Ovary (tissue), 7 donors: ENCODE measurements at regions not wholly inside any gene's neighbourhood (a gene's known extent, or its start where the extent isn't known, plus 50 kb on each side); places are given as distances from the start of the nearest gene placed in this dataset.

ENCODE experiments used
- DNase-seq, 5 donors: peaks; one replicate each; pipeline ENCODE4 v3.0.0-alpha.2; 2019 to 2020
- H3K27ac ChIP-seq, 2 donors: fragments of 200-600 bp; one replicate each; pipeline versions ENCODE4 v1.5.1 to v1.8.0; 2019 to 2022
- H3K27me3 ChIP-seq: fragments of 200-600 bp; one replicate; pipeline ENCODE4 v1.8.0; 2022
- H3K36me3 ChIP-seq: fragments of 200-600 bp; sonication (generic); one replicate; pipeline ENCODE4 v1.5.1; 2019
- H3K4me1 ChIP-seq: one replicate; pipeline ENCODE4 v1.8.1; 2013; ENCODE audit warnings: mild to moderate bottlenecking, moderate library complexity; ENCODE audit not compliant: insufficient read depth
- H3K4me3 ChIP-seq: fragments of 200-600 bp; sonication (generic); one replicate; pipeline ENCODE4 v1.5.1; 2017
- H3K9me3 ChIP-seq, 2 donors: fragments of 200-600 bp in 1 of 2; sonication (generic) in 1 of 2; one replicate each; pipeline versions ENCODE4 v1.5.1 to v1.8.1; 2013 to 2019; ENCODE audit warnings: mild to moderate bottlenecking in 1 of 2, moderate library complexity in 1 of 2
- EP300 ChIP-seq: sonication (generic); formaldehyde crosslinking; IDR thresholded peaks from one replicate; pipeline ENCODE4 v1.6.1; 2017; ENCODE audit warnings: antibody characterized with exemption
- POLR2A ChIP-seq: fragments of 450-650 bp; IDR thresholded peaks from one replicate; pipeline ENCODE4 v1.6.1; 2017; ENCODE audit warnings: antibody characterized with exemption, mild to moderate bottlenecking, moderate library complexity
- WGBS, 3 donors: extraction: QIAGEN DNeasy Blood & Tissue Kit in 1 of 3; methylation state at CpG; one replicate each; pipeline versions ENCODE4 v1.1.5 to v1.1.7; 2013 to 2017; 5-methylcytosine and 5-hydroxymethylcytosine counted together
- intact Hi-C, 4 donors: fragments of 100-400 bp; cut with DNase I; formaldehyde crosslinking; loops; one replicate each; pipeline versions ENCODE4 v1.11.0 to v1.15.1; 2022 to 2023
- TF ChIP-seq, protein P1 (sequence below), 3 donors: fragments of 450-650 bp in 2 of 3; fragments of 200-600 bp in 1 of 3; IDR thresholded peaks; one replicate each; pipeline versions ENCODE4 v1.5.1 to v1.8.0; 2016 to 2022; ENCODE audit warnings: antibody characterized with exemption in 3 of 3, mild to moderate bottlenecking in 1 of 3
- donor health status: DM: no; HTN: no; CAD: no; lungs with moderate emphysema.
- donor health status: DM: no; HTN: no; CAD: no.
- donor health status: Bipolar disorder and iron deficiency.
- donor health status: DM: no; HTN: no; CAD: no.
- donor health status: DM: yes; HTN: yes; CAD: no.

DNA sequence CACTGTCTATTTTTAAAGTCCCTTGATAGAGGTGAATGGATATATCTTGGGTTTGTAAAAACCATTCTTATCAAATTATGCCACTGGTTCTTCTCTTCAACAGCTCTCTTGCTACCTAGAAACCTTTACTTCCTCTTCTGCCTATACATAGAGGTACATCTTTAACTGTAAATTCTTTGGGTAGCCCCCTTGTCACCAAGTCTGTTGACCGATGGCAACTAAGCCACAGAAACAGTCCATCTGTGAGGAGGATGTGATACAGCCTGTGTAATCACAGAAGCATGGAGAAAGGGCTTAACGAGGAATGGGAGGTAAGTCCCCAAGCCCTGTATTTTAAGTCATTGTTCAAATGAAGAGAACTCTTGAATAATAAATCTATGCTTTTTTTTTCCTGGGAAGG is 246.5 kb upstream of the MDFIC2 start:
- DNase-seq: no peak
- Histone ChIP-seq H3K4me1 (no peaks in the 10 kb centered on the region), H3K9me3 (no peaks in the 10 kb centered on the region), H3K27me3 (no peaks in the 10 kb centered on the region), H3K4me3 (no peak overlapping the region), H3K36me3 (no peaks in the 10 kb centered on the region), H3K27ac (no peak overlapping the region)
- 65 to 74% (median 69%) methylated on average over 2 of the region's 2 CpGs for WGBS, 3 donors
- intact Hi-C loops: no loop called here
- TF ChIP-seq EP300 (no peak), POLR2A (no peak)
- TF ChIP-seq, protein P1, sequence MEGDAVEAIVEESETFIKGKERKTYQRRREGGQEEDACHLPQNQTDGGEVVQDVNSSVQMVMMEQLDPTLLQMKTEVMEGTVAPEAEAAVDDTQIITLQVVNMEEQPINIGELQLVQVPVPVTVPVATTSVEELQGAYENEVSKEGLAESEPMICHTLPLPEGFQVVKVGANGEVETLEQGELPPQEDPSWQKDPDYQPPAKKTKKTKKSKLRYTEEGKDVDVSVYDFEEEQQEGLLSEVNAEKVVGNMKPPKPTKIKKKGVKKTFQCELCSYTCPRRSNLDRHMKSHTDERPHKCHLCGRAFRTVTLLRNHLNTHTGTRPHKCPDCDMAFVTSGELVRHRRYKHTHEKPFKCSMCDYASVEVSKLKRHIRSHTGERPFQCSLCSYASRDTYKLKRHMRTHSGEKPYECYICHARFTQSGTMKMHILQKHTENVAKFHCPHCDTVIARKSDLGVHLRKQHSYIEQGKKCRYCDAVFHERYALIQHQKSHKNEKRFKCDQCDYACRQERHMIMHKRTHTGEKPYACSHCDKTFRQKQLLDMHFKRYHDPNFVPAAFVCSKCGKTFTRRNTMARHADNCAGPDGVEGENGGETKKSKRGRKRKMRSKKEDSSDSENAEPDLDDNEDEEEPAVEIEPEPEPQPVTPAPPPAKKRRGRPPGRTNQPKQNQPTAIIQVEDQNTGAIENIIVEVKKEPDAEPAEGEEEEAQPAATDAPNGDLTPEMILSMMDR (IDR thresholded peaks at IDR 0.05): no peak

GRCh38 chr3:70557976-70558375 is 245.5 kb upstream of the MDFIC2 start:
- no peak overlapping the region for H3K4me3 ChIP-seq
- WGBS, 3 donors: 81 to 89% (median 83%) methylated on average over 2 of the region's 2 CpGs
- H3K4me1 ChIP-seq: no peaks in the 10 kb centered on the region
- intact Hi-C loops: no loop called here
- H3K27ac ChIP-seq: no peak overlapping the region
- H3K27me3 ChIP-seq: no peaks in the 10 kb centered on the region
- no peaks in the 10 kb centered on the region for H3K36me3 ChIP-seq
- no peak for DNase-seq
- no peaks in the 10 kb centered on the region for H3K9me3 ChIP-seq
- TF ChIP-seq POLR2A: no peak
- no peak for TF ChIP-seq EP300
- TF ChIP-seq, protein P1 (IDR thresholded peaks at IDR 0.05): no peak

DNA sequence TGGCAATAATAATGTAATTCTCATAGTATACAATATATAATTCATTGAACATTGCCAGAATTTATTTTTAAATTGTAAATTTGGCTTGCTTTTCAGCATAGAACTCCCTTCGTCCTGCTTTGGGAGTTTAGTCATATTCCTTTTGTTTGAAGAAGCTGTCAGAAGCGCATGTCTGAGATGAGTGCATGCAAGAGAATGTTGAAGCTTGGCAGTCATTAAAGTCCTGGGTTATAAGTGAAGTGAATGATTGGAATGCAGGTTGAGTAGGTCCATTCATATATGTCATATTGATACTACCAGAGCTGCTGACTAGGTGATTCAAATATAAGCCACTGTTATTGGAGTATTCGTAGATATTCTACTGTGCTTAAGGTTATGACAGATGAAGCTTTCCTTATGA is 243.6 kb upstream of the MDFIC2 start:
- no peak for TF ChIP-seq EP300
- TF ChIP-seq POLR2A: no peak
- TF ChIP-seq, protein P1 (IDR thresholded peaks at IDR 0.05): no peak
- intact Hi-C loops: no loop called here
- Histone ChIP-seq H3K27ac (no peak overlapping the region), H3K27me3 (no peaks in the 10 kb centered on the region), H3K9me3 (no peaks in the 10 kb centered on the region), H3K4me1 (no peaks in the 10 kb centered on the region), H3K4me3 (no peak overlapping the region), H3K36me3 (no peaks in the 10 kb centered on the region)
- DNase-seq: no peak
- 90 to 93% (median 90%) methylated on average over 3 of the region's 3 CpGs for WGBS, 3 donors

- 58 to 68% (median 63%) methylated on average over 1 of the region's 1 CpG for WGBS, 3 donors
- TF ChIP-seq EP300 (no peak), POLR2A (no peak)
- TF ChIP-seq, protein P1 (IDR thresholded peaks at IDR 0.05): no peak
Measured at GRCh38 chr3:70554170-70554569, 241.7 kb upstream of the MDFIC2 start.

More at GRCh38 chr3:70554170-70554569, 241.7 kb upstream of the MDFIC2 start:
- H3K27ac ChIP-seq: no peak overlapping the region
- H3K27me3 ChIP-seq: no peaks in the 10 kb centered on the region
- no peak for DNase-seq
- H3K36me3 ChIP-seq: no peaks in the 10 kb centered on the region
- no peaks in the 10 kb centered on the region for H3K9me3 ChIP-seq
- intact Hi-C loops: no loop called here
- no peak overlapping the region for H3K4me3 ChIP-seq
- no peaks in the 10 kb centered on the region for H3K4me1 ChIP-seq
